HG02763 (cell line): ENCODE measurements at regions not wholly inside any gene's neighbourhood (a gene's known extent, or its start where the extent isn't known, plus 50 kb on each side); places are given as distances from the start of the nearest gene placed in this dataset.

Experiments
- ATAC-seq: cut with Tn5 transposase; IDR thresholded peaks from one replicate; pipeline ENCODE4 v1.9.1; 2021; ENCODE audit warnings: mild to moderate bottlenecking, moderate library complexity; ENCODE audit not compliant: unreplicated experiment

GRCh38 chr18:77970814-77971213 is 721.2 kb downstream of the GALR1 start:
- ATAC-seq = no peak

GRCh38 chr18:77973745-77974144 is 724.1 kb downstream of the GALR1 start:
- no peak for ATAC-seq

DNA sequence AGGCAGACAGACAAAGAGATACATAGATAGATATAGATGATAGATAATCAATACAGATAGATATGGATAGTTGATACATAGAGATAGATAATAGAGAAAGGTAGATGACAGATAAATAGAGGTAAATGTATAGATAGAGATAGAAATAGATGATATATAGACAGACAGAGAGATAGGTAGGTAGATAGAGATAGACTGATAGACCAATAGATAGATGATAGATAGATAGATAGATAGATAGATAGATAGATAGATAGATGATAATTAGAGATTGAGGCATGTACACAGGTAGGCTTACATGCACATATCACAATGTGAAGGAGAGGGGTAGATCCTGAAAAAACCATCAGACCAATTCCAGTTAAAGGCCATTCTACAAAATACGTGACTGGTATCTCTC is 724.7 kb downstream of the GALR1 start:
- ATAC-seq = no peak

GRCh38 chr18:77977331-77977730 is 727.7 kb downstream of the GALR1 start:
- ATAC-seq = no peak

GRCh38 chr18:77980275-77980674 is 730.6 kb downstream of the GALR1 start:
- no peak for ATAC-seq

DNA sequence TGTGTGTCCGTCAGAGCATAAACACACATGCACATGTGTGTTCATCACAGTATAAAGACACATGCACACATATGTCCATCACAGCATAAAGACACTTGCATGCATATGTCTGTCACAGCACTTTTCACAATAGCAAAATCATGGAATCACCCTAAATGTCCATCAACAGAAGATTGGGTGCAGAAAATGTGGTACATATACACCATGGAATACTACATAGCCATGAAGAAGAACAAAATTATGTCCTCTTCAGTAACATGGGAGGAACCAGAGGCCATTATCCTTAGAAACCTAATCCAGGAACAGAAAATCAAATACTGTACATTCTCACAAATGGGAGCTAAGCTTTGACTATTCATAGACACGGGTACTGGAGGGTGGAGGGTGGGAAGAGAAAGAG is 732.2 kb downstream of the GALR1 start:
- no peak for ATAC-seq

GRCh38 chr18:77983270-77983669 is 733.6 kb downstream of the GALR1 start:
- ATAC-seq = no peak

GRCh38 chr18:77984178-77984577 is 734.5 kb downstream of the GALR1 start:
- no peak for ATAC-seq

GRCh38 chr18:77984833-77985232 is 735.2 kb downstream of the GALR1 start:
- no peak for ATAC-seq

DNA sequence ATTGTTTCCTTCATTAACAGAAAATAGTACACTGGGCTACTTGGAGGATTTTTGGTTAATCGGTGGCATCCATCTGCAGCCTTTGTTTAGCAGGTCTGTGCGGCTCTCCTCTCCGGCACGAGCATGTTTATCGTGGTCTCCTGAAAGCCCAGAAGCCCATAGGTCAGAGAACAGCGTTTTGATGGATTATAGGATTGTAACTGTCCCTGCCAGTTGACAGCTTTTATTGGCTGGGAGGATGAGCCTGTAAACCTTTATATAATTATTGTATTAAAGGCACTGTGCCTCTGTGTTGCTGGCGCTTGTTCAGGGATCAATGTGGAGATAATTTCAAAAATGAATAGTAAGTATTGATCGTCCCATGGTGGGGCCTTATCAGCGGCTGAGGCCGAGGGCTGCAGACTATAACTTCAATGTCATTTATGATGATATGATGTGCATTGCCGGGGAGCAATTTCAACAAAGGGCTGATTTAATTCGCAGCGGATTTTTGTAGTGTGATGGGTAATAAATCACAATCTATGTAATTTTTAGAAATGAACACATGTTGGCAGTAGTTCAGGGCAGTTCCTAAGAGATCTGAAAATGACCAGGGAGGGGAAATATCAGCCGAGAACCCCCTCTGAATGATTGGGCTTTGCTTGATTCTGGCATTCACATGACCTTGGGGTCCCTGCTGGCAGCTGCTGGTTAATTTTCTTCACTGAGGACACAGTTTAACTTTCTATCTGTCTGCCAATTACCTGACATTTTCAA is 736.1 kb downstream of the GALR1 start:
- no peak for ATAC-seq

DNA sequence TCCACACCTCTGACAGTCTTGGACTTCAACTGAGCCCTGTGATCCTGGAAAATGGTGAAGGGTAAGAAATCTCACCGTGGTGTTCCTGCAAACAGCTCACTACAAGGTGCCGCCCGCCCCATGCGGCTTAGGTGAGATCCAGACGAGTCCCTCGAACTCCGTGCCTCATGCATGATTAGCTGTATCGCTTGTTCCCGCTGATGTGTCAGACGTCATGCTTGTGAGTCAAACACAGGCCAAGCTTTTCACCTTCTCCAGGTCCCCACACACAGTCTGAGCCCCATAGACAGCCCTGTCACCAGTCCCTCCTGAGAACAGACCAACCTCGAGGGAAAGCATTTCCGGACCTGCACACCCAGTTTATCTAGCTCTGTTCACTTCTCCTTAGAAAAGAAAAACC is 740.5 kb downstream of the GALR1 start:
- no peak for ATAC-seq

- no peak for ATAC-seq
Measured at GRCh38 chr18:77990901-77991300, 741.3 kb downstream of the GALR1 start.

DNA sequence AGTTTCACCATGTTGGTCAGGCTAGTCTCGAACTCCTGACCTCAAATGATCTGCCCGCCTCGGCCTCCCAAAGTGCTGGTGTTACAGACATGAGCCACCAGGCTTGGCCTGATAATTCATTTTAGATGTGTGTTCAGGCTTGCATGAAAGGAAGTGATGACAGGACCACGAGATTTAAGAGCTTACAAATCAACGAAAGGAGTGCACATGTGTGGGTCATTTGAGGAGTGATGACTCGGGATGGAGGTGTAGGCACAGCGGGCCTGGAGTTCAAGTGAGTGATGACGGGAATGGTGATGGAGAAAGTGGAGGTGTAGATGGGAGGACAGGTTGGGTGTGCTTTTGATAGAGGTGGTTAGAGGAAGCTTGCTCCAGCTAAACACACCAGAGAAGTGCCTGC is 742.4 kb downstream of the GALR1 start:
- no peak for ATAC-seq

- ATAC-seq = no peak
Measured at GRCh38 chr18:77993188-77993981, 743.7 kb downstream of the GALR1 start.

DNA sequence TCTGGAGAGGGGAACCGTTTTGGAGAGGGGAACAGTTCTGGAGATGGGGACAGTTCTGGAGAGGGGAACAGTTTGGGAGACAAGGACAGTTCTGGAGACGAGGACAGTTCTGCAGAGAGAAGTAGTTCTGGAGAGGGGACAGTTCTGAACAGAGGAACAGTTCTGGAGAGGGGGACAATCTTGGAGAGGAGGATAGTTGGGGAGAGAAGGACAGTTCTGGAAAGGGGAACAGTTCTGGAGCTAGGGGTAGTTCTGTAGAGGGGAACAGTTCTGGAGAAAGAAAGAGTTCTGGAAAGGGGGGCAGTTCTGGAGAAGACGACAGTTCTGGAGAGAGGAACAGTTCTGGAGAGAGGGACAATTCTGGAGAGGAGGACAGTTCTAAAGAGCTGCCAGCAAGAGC is 745.9 kb downstream of the GALR1 start:
- ATAC-seq = no peak

GRCh38 chr18:77996737-77997136 is 747.1 kb downstream of the GALR1 start:
- ATAC-seq = no peak

DNA sequence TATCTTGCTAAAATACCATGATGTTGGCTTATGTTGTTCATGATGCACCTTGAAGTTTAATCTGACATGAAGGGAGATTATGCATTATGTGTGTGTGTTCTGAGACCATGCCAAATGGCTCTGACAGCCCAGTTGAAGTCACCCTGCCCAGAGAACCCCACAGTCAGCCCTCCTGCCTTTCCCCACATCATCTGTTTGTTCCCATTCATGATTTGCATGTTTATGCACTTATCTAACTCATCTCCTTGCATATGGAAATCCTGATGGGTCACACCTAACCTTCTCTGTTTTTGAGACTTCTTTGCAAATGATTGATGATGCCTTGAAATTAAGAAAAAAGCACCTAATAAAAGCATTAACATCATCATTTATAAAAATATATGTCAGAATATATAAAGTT is 752.2 kb downstream of the GALR1 start:
- ATAC-seq = no peak

DNA sequence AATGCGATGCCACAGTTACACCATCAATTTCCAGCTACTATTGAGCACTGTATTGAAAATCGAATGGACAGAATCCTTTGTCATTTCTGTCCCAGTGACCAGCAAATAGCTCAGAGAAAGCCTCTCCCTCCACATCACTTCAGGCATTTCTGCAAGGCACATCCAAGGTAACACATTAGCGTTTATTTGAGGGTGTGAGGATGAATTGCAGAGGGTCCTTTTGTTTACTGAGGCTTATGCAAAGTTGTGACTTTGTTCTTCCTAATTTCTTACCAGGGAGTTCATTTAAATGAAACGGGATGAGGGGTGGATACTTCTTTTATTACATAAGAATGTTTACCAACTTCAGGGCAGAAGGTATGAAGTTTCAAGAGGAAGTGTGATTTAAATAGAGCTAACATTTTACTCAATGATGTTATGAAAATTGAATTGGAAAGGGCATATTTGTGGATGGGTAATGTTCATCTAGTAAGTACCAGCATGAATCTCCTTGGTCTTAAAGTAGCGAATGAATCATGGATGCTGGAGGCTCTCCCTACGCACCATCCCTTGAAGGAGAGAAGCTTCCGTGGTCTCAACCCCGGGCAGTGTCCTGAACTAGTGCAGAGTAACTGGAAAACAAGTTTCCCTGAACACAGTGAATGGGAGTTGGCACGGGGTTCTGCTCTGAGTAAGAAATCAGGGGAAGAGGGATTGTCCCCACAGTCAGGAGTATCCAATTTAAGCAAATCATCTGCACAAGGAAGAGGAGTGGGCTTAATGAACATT is 756.5 kb downstream of the GALR1 start:
- no peak for ATAC-seq

DNA sequence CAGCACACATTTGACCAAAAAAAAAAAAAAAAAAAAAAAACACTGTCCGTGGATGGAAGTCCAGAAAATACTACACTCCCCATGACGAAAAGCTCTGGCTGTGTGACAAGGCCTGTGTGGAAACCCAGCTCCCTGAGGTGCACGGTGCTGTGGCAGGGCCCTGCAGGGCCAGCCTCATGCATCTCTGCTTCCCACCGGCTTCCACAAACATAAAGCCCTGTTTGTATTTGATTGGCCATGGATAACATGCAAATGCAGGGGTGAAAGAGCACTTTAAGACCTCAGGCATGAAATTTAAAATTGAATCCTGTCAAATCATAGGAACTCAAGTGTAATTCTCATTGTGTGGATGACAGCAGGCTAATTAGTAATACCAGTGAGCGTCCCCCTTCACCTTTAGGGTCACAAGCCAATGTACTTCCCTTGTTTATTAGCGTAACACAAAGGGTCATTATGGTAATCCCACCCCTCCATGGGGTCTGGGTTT is 757.2 kb downstream of the GALR1 start:
- ATAC-seq = no peak

DNA sequence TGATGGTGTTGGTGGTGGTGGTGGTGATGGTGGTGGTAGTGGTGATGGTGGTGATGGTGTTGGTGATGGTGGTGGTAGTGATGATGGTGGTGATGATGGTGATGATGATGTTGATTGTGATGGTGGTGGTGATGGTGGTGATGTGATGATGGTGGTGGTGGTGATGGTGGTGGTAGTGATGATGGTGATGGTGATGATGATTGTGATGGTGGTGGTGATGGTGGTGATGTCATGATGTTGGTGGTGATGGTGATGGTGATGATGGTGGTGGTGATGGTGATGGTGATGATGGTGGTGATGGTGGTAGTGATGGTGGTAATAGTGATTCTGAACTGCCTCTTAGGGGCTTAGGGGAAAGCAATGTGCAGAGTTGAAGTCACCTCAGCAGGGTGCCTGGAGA is 760.7 kb downstream of the GALR1 start:
- ATAC-seq = no peak

DNA sequence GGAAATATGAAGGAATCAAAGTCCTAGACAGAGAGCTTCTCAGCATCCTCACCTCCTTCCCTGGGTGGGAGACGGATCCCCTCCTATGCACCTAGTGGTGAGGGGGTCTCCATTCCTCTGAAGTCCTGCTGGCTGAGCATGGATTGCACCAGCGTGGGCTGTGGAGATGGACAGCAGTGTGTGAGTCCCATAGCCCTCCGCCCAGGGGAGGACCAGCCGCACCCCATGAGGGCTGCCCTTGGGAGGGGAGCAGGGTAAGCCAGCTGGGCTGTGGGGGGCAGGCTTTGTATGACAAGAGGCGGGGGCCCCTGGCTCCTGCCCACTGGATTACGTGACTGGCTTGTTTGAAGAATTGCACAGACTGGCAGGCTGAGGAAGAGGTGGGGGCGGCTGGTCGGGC is 768.2 kb downstream of the GALR1 start:
- ATAC-seq = no peak

- no peak for ATAC-seq
Measured at GRCh38 chr18:78021196-78021595, 771.5 kb downstream of the GALR1 start.
